SW480 (cell line): ENCODE measurements at regions not wholly inside any gene's neighbourhood (a gene's known extent, or its start where the extent isn't known, plus 50 kb on each side); places are given as distances from the start of the nearest gene placed in this dataset.
"Not testable (repeated sequence)": the region's sequence is repeated elsewhere in the genome, so short reads cannot be mapped to it uniquely, and the experiment has no call there.

Source experiments
- DNase-seq: peaks from one replicate; pipeline ENCODE4 v3.0.0-alpha.2; 2016; ENCODE audit warnings: low spot score

- DNase-seq: no peak
Measured at GRCh38 chr6:66599541-66599940, 892.5 kb upstream of the EYS start.

- DNase-seq: no peak
Measured at GRCh38 chr6:66578362-66578761, 871.3 kb upstream of the EYS start.

GRCh38 chr6:66568271-66568670 lies 861.2 kb upstream of the EYS start:
- DNase-seq: no peak

GRCh38 chr6:66561479-66561878 lies 854.5 kb upstream of the EYS start:
- no peak for DNase-seq

- no peak for DNase-seq
Measured at GRCh38 chr6:66558189-66558588, 851.2 kb upstream of the EYS start.

- no peak for DNase-seq
Measured at GRCh38 chr6:66556936-66557335, 849.9 kb upstream of the EYS start.

- DNase-seq: no peak
Measured at GRCh38 chr6:66555082-66555481, 848.1 kb upstream of the EYS start.

GRCh38 chr6:66553441-66553840 lies 846.4 kb upstream of the EYS start:
- DNase-seq: no peak

GRCh38 chr6:66538551-66539135 lies 831.6 kb upstream of the EYS start:
- no peak for DNase-seq

- DNase-seq: no peak
Measured at GRCh38 chr6:66533921-66534404, 826.9 kb upstream of the EYS start.

- DNase-seq: no peak
Measured at GRCh38 chr6:66526061-66526460, 819.0 kb upstream of the EYS start.

- no peak for DNase-seq
Measured at GRCh38 chr6:66522864-66523263, 815.8 kb upstream of the EYS start.

- DNase-seq: no peak
Measured at GRCh38 chr6:66516377-66516776, 809.4 kb upstream of the EYS start.

- no peak for DNase-seq
Measured at GRCh38 chr6:66508433-66508832, 801.4 kb upstream of the EYS start.

GRCh38 chr6:66499851-66500250 lies 792.8 kb upstream of the EYS start:
- no peak for DNase-seq

- DNase-seq: peak; percentile 4
Measured at GRCh38 chr6:66496659-66497058, 789.6 kb upstream of the EYS start.

- not testable (repeated sequence) for DNase-seq
Measured at GRCh38 chr6:66494643-66495042, 787.6 kb upstream of the EYS start.

GRCh38 chr6:66489269-66489987 lies 782.4 kb upstream of the EYS start:
- no peak for DNase-seq

GRCh38 chr6:66481216-66481615 lies 774.2 kb upstream of the EYS start:
- DNase-seq: no peak

- DNase-seq: peak; percentile 0
Measured at GRCh38 chr6:66478705-66479104, 771.7 kb upstream of the EYS start.

GRCh38 chr6:66435321-66435720 lies 728.3 kb upstream of the EYS start:
- no peak for DNase-seq

- no peak for DNase-seq
Measured at GRCh38 chr6:66429210-66429609, 722.2 kb upstream of the EYS start.

- no peak for DNase-seq
Measured at GRCh38 chr6:66423047-66423446, 716.0 kb upstream of the EYS start.

- no peak for DNase-seq
Measured at GRCh38 chr6:66421570-66421969, 714.5 kb upstream of the EYS start.
